NOMO-1 (cell line): ENCODE measurements at regions not wholly inside any gene's neighbourhood (a gene's known extent, or its start where the extent isn't known, plus 50 kb on each side); places are given as distances from the start of the nearest gene placed in this dataset.

ENCODE experiments used
- DNase-seq, 2 experiments: peaks; one replicate each; lab custom pipeline; 2025; ENCODE audit not compliant: unreplicated experiment in 2 of 2; lab: John Stamatoyannopoulos, UW

GRCh38 chr2:45275806-45276205, 266.6 kb upstream of the SIX2 start:
- no peak for DNase-seq

GRCh38 chr2:45275242-45275805, 266.1 kb upstream of the SIX2 start:
- no peak for DNase-seq

- no peak for DNase-seq
Observed at GRCh38 chr2:45274250-45274926, 265.1 kb upstream of the SIX2 start.

GRCh38 chr2:45273412-45274249, 264.4 kb upstream of the SIX2 start:
- no peak for DNase-seq

GRCh38 chr2:45272549-45273265, 263.5 kb upstream of the SIX2 start:
- no peak for DNase-seq

GRCh38 chr2:45269149-45269793, 260.0 kb upstream of the SIX2 start:
- no peak for DNase-seq

GRCh38 chr2:45268631-45269030, 259.4 kb upstream of the SIX2 start:
- no peak for DNase-seq

- no peak for DNase-seq
Observed at GRCh38 chr2:45267062-45267792, 258.0 kb upstream of the SIX2 start.

GRCh38 chr2:45265336-45265735, 256.1 kb upstream of the SIX2 start:
- DNase-seq: no peak

- no peak for DNase-seq
Observed at GRCh38 chr2:45264227-45265225, 255.3 kb upstream of the SIX2 start.

- no peak for DNase-seq
Observed at GRCh38 chr2:45263147-45263546, 253.9 kb upstream of the SIX2 start.

GRCh38 chr2:45261746-45262145, 252.5 kb upstream of the SIX2 start:
- no peak for DNase-seq

GRCh38 chr2:45260946-45261345, 251.7 kb upstream of the SIX2 start:
- no peak for DNase-seq

GRCh38 chr2:45259547-45260160, 250.4 kb upstream of the SIX2 start:
- DNase-seq: no peak

- DNase-seq: no peak
Observed at GRCh38 chr2:45259138-45259537, 249.9 kb upstream of the SIX2 start.

GRCh38 chr2:45258311-45258710, 249.1 kb upstream of the SIX2 start:
- DNase-seq: no peak

GRCh38 chr2:45257820-45258219, 248.6 kb upstream of the SIX2 start:
- no peak for DNase-seq

- no peak for DNase-seq
Observed at GRCh38 chr2:45256867-45257641, 247.8 kb upstream of the SIX2 start.
